ENCODE measurements at regions not wholly inside any gene's neighbourhood (a gene's known extent, or its start where the extent isn't known, plus 50 kb on each side); places are given as distances from the start of the nearest gene placed in this dataset.

DNA sequence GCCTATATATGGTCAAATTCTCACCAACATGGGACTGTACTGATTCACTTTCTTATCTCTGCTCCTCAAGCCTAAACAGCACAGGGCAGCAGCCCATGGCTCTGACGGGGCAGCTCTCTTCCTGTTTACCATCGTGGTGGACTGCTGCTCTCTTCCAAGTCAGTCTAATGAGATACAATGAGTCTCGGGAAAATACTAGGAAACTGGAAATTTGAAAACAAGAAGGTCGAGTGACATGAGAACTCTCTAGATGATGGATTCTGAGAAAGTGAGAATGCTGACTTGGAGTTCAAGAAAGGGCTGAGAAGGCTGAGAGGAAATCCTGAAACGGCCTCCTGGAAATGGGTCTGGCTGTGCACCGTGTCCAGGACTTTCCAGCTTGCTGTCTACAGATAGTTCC, 122.8 kb upstream of the ARGLU1 start:
- no peak for DNase-seq (ENCODE audit: low read depth, low spot score)

DNA sequence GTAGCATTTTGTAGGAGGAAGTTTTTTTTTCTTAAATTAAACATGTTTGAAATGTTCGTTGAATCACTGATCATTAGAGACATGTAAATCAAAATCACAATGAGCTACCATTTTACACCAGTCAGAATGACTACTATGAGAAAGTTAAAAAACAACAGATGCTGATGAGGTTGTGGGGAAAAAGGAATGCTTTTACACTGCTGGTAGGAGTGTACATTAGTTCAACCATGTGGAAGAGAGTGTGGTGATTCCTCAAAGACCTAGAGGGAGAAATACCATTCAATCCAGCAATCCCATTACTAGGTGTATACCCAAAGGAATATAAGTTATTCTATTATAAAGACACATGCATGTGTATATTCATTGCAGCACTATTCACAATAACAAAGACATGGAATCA, 122.0 kb upstream of the ARGLU1 start:
- DNase-seq (ENCODE audit: low read depth, low spot score), result peak; percentile 60

DNA sequence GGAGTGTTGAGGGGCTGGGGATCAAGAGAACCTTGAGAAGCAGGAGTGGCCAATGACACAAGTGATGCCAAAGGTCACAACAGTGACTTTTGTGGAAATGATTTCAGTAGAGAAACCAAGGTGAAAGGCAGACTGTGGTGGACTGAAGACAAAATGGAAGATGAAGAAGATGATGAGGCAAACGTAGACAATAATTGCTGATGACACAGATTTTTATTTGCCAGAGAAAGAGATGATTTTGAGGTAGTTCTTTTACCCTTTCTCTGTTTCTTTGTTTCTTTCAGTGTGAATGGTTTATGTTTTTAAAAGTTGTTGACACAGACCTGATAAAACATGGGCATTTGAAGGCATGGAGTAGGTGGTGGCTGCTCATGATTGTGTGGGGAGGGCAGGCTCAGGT, 121.0 kb upstream of the ARGLU1 start:
- DNase-seq (ENCODE audit: low read depth, low spot score), result no peak

- DNase-seq (ENCODE audit: low read depth, low spot score), result no peak
Observed at GRCh38 chr13:106686163-106686562, 118.2 kb upstream of the ARGLU1 start.

GRCh38 chr13:106685143-106685542, 117.2 kb upstream of the ARGLU1 start:
- DNase-seq (ENCODE audit: low read depth, low spot score), result no peak

GRCh38 chr13:106683918-106684317, 116.0 kb upstream of the ARGLU1 start:
- no peak for DNase-seq (ENCODE audit: low read depth, low spot score)

DNA sequence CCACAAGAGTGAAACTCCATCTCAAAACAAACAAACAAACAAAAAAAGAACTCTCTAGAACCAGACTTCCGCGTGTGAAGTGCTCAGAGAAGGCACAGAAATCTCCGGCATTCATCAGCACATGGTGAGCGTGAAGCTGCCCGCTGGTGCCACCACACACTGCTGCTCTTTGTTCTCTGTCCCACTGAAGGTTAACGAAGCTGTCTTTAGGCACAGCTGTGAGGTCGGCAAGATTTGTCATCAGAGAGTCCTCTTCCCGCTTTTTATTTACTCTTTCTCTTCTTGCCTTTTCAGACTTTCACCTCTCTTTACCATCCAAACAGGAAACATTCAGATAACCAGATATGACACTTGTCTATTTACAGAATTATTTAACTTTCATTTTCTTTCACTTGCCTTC, 115.2 kb upstream of the ARGLU1 start:
- DNase-seq (ENCODE audit: low read depth, low spot score), result no peak

DNA sequence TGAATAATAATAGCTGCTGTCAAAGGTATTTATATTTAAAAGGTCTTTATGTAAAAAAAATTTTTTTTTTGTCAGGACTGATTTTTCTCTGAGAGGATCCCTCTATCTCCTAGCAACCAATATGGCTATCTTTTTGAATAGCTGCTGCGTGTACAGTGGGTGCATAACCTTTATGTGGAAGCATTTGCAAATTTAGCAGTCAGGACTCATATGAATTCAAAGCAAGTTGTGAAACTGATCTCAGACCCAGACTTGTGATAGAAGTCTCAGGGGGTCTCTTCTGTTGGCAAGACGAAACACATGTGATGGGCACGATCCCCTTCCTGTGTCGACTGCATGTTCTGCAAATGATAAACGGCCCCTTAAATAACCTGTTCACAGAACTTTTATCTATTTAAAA, 114.1 kb upstream of the ARGLU1 start:
- no peak for DNase-seq (ENCODE audit: low read depth, low spot score)

DNA sequence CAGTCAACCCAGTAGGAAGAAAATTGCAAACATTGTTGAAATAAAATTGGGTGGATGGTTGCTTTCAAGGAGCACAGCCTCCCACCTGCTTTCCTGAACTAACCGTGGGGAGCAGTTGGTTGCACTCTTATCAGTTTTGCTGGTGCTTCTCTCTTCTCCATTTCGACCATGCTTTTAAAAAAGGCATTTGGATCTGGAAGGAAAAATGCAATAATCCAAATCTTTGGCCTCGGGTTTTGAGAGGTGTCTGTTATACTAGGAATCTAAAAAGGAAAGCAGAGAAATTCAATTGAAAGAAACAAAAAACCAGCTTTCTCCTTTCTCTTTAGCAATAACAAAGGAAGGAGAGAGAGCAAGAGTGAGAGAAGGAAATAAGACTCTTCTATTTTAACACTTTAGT, 113.6 kb upstream of the ARGLU1 start:
- DNase-seq (ENCODE audit: low read depth, low spot score), result no peak

GRCh38 chr13:106680796-106681472, 113.0 kb upstream of the ARGLU1 start:
- DNase-seq (ENCODE audit: low read depth, low spot score), result peak; percentile 44

GRCh38 chr13:106678646-106679418, 110.9 kb upstream of the ARGLU1 start:
- DNase-seq (ENCODE audit: low read depth, low spot score), result no peak

DNA sequence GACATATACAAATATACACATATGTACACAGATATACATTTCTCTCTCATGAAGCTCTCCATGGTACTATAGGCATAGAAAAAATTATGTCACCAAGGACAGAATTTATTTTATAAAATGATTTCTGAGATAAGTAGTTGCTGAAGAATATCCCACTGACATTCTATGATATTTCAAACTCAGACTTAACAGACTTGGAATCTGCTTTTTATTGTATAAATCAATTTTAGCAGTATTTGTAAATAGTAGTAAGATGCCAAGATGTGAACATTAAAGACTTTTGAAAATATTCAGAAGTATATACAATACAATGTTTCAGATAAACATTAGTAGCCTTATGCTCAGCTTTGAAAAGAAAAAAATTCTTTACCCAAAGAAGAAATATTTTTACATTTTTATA, 107.4 kb upstream of the ARGLU1 start:
- no peak for DNase-seq (ENCODE audit: low read depth, low spot score)

- no peak for DNase-seq (ENCODE audit: low read depth, low spot score)
Observed at GRCh38 chr13:106660746-106661625, 93.0 kb upstream of the ARGLU1 start.

GRCh38 chr13:106657104-106657503, 89.2 kb upstream of the ARGLU1 start:
- DNase-seq (ENCODE audit: low read depth, low spot score), result no peak

DNA sequence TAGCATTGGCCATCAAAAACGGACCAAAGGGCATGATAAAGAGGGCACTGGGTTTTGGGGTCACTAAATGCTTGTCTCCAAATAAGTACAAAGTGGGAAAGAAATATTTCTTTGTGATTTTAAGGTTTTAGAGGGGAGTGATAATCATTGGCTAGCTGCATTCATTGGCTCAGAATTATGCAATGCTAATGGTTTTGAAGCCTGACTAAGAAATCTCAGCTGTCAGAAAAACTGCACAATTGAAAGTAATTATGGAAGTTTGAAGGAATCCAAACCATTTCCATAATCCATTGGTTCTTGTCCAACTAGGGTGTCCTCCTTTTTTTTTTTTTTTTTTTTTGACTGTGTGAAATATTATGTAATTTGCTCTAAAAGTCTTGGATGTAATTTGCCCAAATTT, 88.2 kb upstream of the ARGLU1 start:
- DNase-seq (ENCODE audit: low read depth, low spot score), result no peak

DNA sequence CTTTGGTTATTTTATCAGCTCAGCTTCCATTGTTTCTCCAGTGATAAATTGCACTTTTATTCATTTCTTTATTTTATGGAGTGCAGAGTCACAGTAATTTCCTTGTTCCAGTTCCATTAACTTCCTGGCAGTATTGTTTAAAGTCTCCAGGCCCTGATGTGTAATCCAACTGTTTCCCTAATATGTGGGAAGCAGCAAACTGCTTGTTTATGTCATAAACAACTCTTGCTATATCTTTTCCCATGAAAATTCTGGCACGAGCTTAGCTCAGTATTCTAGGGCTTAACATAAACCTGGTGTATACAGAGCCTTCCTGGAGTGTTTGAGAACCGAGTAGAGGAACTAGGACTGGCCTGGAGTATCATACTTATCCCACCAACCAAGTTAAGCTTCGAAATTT, 83.5 kb upstream of the ARGLU1 start:
- no peak for DNase-seq (ENCODE audit: low read depth, low spot score)

- DNase-seq (ENCODE audit: low read depth, low spot score), result peak; percentile 18
Observed at GRCh38 chr13:106650690-106651205, 82.8 kb upstream of the ARGLU1 start.

DNA sequence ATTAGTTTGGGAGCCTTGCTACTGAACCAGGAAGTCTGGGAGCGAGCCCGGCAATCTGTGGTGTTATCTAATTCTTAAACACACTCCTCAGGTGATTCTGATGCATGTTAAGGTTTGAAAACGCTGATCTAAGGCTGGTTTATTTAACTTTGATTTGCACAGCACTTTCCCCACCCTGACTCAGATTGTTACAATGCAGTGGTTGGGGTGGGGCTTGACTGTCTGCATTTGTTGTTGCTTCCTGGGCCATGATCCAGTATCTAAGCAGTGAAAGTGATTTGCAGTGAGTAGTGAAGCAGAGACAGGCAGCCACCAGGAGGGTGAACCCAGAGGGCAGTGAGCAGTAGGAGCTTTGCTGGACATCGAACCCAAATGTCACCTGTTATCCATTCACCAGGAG, 81.6 kb upstream of the ARGLU1 start:
- peak; percentile 58 for DNase-seq (ENCODE audit: low read depth, low spot score)

GRCh38 chr13:106640515-106640914, 72.6 kb upstream of the ARGLU1 start:
- DNase-seq (ENCODE audit: low read depth, low spot score), result no peak

- no peak for DNase-seq (ENCODE audit: low read depth, low spot score)
Observed at GRCh38 chr13:106637519-106637918, 69.6 kb upstream of the ARGLU1 start.

GRCh38 chr13:106636492-106636891, 68.6 kb upstream of the ARGLU1 start:
- no peak for DNase-seq (ENCODE audit: low read depth, low spot score)

DNA sequence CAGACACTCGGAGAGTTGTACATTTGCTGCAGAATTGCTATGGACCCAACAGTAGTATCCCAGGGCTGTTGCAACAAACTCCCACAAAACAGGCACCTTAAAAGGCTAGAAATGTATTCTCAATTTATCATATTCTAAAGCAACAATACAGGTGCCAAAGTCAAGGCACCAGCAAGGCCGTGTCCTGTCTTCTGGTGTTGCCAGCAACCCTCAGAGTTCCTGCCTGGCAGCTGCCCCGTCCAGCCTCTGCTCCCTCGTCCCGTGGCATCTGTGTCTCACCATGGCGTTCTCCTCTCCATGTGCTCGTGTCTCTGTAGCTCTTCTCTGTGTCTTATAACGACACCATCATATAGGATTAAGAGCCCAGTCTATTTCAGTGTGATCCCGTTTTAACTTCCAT, 67.7 kb upstream of the ARGLU1 start:
- DNase-seq (ENCODE audit: low read depth, low spot score), result no peak
